ENCODE measurements at regions not wholly inside any gene's neighbourhood (a gene's known extent, or its start where the extent isn't known, plus 50 kb on each side); places are given as distances from the start of the nearest gene placed in this dataset.
A peak's percentile ranks its signal among the peaks of the same experiment; 100 is the strongest.

DNA sequence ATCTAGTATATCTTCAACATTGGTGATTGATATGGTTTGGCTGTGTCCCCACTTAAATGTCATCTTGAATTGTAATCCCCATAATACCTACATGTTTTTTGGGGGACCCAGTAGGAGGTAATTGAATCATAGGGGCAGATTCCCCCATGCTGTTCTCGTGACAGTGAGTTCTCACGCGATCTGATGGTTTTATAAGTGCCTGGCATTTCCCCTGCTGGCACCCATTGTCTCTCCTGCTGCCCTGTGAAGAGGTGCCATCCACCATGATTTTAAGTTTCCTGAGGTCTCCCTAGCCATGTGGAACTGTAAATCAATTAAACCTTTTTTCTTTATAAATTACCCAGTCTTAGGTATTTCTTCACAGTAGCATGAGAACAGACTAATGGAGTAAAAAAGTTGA lies 1094.6 kb downstream of the ROBO2 start:
- H2AFZ ChIP-seq (ENCODE audit: control insufficient read depth, low read length) = no peak overlapping the region
- no peak overlapping the region for H3K9ac ChIP-seq (ENCODE audit: control insufficient read depth, extremely low read depth, insufficient read depth, low read length)
- no peak for FAIRE-seq
- H3K79me2 ChIP-seq (ENCODE audit: control insufficient read depth, insufficient read depth, low read length) = no peaks in the 10 kb centered on the region
- H3K36me3 ChIP-seq (ENCODE audit: control insufficient read depth in 2 of 2, extremely low read depth in 1 of 2, insufficient read depth in 2 of 2, low read length in 2 of 2) = no peaks in the 10 kb centered on the region
- TF ChIP-seq, protein P1, sequence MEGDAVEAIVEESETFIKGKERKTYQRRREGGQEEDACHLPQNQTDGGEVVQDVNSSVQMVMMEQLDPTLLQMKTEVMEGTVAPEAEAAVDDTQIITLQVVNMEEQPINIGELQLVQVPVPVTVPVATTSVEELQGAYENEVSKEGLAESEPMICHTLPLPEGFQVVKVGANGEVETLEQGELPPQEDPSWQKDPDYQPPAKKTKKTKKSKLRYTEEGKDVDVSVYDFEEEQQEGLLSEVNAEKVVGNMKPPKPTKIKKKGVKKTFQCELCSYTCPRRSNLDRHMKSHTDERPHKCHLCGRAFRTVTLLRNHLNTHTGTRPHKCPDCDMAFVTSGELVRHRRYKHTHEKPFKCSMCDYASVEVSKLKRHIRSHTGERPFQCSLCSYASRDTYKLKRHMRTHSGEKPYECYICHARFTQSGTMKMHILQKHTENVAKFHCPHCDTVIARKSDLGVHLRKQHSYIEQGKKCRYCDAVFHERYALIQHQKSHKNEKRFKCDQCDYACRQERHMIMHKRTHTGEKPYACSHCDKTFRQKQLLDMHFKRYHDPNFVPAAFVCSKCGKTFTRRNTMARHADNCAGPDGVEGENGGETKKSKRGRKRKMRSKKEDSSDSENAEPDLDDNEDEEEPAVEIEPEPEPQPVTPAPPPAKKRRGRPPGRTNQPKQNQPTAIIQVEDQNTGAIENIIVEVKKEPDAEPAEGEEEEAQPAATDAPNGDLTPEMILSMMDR (optimal IDR thresholded peaks at IDR 0.05 in 1 of 3, IDR thresholded peaks at IDR 0.05 in 1 of 3, conservative IDR thresholded peaks at IDR 0.05 in 1 of 3; ENCODE audit: extremely low read depth in 1 of 3, insufficient read depth in 2 of 3, low read length in 3 of 3) = no peak
- TF ChIP-seq EZH2 (IDR thresholded peaks at IDR 0.05; ENCODE audit: low read length) = no peak
- H4K20me1 ChIP-seq (ENCODE audit: control insufficient read depth, extremely low read depth, insufficient read depth, low read length) = no peaks in the 10 kb centered on the region
- H3K4me3 ChIP-seq (ENCODE audit: control insufficient read depth in 2 of 3, extremely low read depth in 1 of 3, insufficient read depth in 2 of 3, low read depth in 1 of 3, low read length in 3 of 3) = no peak overlapping the region
- H3K27me3 ChIP-seq (ENCODE audit: control insufficient read depth, extremely low read depth, insufficient read depth, low read length) = no peaks in the 10 kb centered on the region
- no peak overlapping the region for H3K4me2 ChIP-seq (ENCODE audit: control insufficient read depth, extremely low read depth, insufficient read depth, low read depth, low read length)
- H3K9me3 ChIP-seq (ENCODE audit: control insufficient read depth, low read depth, low read length) = no peaks in the 10 kb centered on the region
- no peak for DNase-seq (ENCODE audit: low read depth, low spot score)
- no peak overlapping the region for H3K27ac ChIP-seq (ENCODE audit: control insufficient read depth, insufficient read depth, low read length)
- H3K4me1 ChIP-seq (ENCODE audit: control insufficient read depth, extremely low read depth, insufficient read depth, low read length) = peaks cover 5% of the 10 kb centered on the region
- dilution Hi-C loops (cut with MboI; ENCODE audit: extremely low pct_ligation_motif_present, low sequenced_read_pairs) = no loop called here
- no peaks in the 10 kb centered on the region for H3K9me1 ChIP-seq (ENCODE audit: control insufficient read depth, extremely low read depth, insufficient read depth, low read length)

DNA sequence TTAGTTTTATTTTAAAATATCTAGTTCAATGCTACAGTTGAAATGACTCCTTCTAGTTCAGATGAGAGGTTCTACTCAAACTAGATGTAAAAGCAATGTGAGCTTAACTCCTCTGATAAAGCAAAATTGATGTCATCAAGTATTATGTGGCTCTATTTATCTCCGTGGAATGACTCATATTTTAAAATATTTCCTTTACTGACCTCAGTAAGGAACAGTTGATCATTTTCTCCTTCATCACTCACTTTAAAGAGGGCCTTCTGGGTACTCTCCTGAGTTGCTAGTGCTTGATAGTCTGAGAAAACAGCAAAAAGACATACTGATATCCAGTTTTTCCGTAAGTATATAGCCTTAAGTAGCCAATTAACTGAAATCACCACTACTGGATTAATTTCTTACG lies 1099.3 kb downstream of the ROBO2 start:
- FAIRE-seq (no peak), DNase-seq (ENCODE audit: low read depth, low spot score) (peak; percentile 21)
- dilution Hi-C loops (cut with MboI; ENCODE audit: extremely low pct_ligation_motif_present, low sequenced_read_pairs) = no loop called here
- no peak overlapping the region for H3K9ac ChIP-seq (ENCODE audit: control insufficient read depth, extremely low read depth, insufficient read depth, low read length)
- TF ChIP-seq, protein P1 (optimal IDR thresholded peaks at IDR 0.05 in 1 of 3, IDR thresholded peaks at IDR 0.05 in 1 of 3, conservative IDR thresholded peaks at IDR 0.05 in 1 of 3; ENCODE audit: extremely low read depth in 1 of 3, insufficient read depth in 2 of 3, low read length in 3 of 3) = no peak
- TF ChIP-seq EZH2 (IDR thresholded peaks at IDR 0.05; ENCODE audit: low read length) = no peak
- H3K4me3 ChIP-seq (ENCODE audit: control insufficient read depth in 2 of 3, extremely low read depth in 1 of 3, insufficient read depth in 2 of 3, low read depth in 1 of 3, low read length in 3 of 3) = no peak overlapping the region
- H3K4me1 ChIP-seq (ENCODE audit: control insufficient read depth, extremely low read depth, insufficient read depth, low read length) = peaks cover 25% of the 10 kb centered on the region
- H4K20me1 ChIP-seq (ENCODE audit: control insufficient read depth, extremely low read depth, insufficient read depth, low read length) = no peaks in the 10 kb centered on the region
- no peaks in the 10 kb centered on the region for H3K36me3 ChIP-seq (ENCODE audit: control insufficient read depth in 2 of 2, extremely low read depth in 1 of 2, insufficient read depth in 2 of 2, low read length in 2 of 2)
- H3K79me2 ChIP-seq (ENCODE audit: control insufficient read depth, insufficient read depth, low read length) = no peaks in the 10 kb centered on the region
- H3K9me1 ChIP-seq (ENCODE audit: control insufficient read depth, extremely low read depth, insufficient read depth, low read length) = no peaks in the 10 kb centered on the region
- H3K27ac ChIP-seq (ENCODE audit: control insufficient read depth, insufficient read depth, low read length) = no peak overlapping the region
- no peaks in the 10 kb centered on the region for H3K27me3 ChIP-seq (ENCODE audit: control insufficient read depth, extremely low read depth, insufficient read depth, low read length)
- H3K9me3 ChIP-seq (ENCODE audit: control insufficient read depth, low read depth, low read length) = no peaks in the 10 kb centered on the region
- H3K4me2 ChIP-seq (ENCODE audit: control insufficient read depth, extremely low read depth, insufficient read depth, low read depth, low read length) = no peak overlapping the region
- no peak overlapping the region for H2AFZ ChIP-seq (ENCODE audit: control insufficient read depth, low read length)

All from keratinocyte (primary cell).